ENCODE measurements at regions not wholly inside any gene's neighbourhood (a gene's known extent, or its start where the extent isn't known, plus 50 kb on each side); places are given as distances from the start of the nearest gene placed in this dataset.
"Not testable (repeated sequence)": the region's sequence is repeated elsewhere in the genome, so short reads cannot be mapped to it uniquely, and the experiment has no call there.

GRCh38 chr3:153785901-153786300, 335.3 kb upstream of the ARHGEF26 start:
- H3K9me3 ChIP-seq (ENCODE audit: control insufficient read depth, insufficient read depth, low read length), result no peaks in the 10 kb centered on the region
- no peak overlapping the region for H3K4me3 ChIP-seq (ENCODE audit: low read depth, low read length)
- H3K9ac ChIP-seq (ENCODE audit: low read depth, low read length), result no peak overlapping the region
- no peaks in the 10 kb centered on the region for H3K36me3 ChIP-seq (ENCODE audit: control insufficient read depth, insufficient read depth, low read length)
- H3K27me3 ChIP-seq (ENCODE audit: control insufficient read depth, insufficient read depth, low read length), result no peaks in the 10 kb centered on the region
- H3K4me1 ChIP-seq (ENCODE audit: control insufficient read depth, insufficient read depth, low read length), result peaks cover 6% of the 10 kb centered on the region

- Histone ChIP-seq H3K4me1 (ENCODE audit: control insufficient read depth, insufficient read depth, low read length) (no peaks in the 10 kb centered on the region), H3K27me3 (ENCODE audit: control insufficient read depth, insufficient read depth, low read length) (no peaks in the 10 kb centered on the region), H3K9me3 (ENCODE audit: control insufficient read depth, insufficient read depth, low read length) (no peaks in the 10 kb centered on the region), H3K9ac (ENCODE audit: low read depth, low read length) (no peak overlapping the region), H3K4me3 (ENCODE audit: low read depth, low read length) (no peak overlapping the region), H3K36me3 (ENCODE audit: control insufficient read depth, insufficient read depth, low read length) (no peaks in the 10 kb centered on the region)
Observed at GRCh38 chr3:153789380-153789779, 331.8 kb upstream of the ARHGEF26 start.

GRCh38 chr3:153797056-153797455, 324.1 kb upstream of the ARHGEF26 start:
- not testable (repeated sequence) for H3K4me1 ChIP-seq (ENCODE audit: control insufficient read depth, insufficient read depth, low read length); H3K9me3 ChIP-seq (ENCODE audit: control insufficient read depth, insufficient read depth, low read length); H3K9ac ChIP-seq (ENCODE audit: low read depth, low read length); H3K4me3 ChIP-seq (ENCODE audit: low read depth, low read length); H3K27me3 ChIP-seq (ENCODE audit: control insufficient read depth, insufficient read depth, low read length); H3K36me3 ChIP-seq (ENCODE audit: control insufficient read depth, insufficient read depth, low read length)

- H3K27me3 ChIP-seq (ENCODE audit: control insufficient read depth, insufficient read depth, low read length), result no peaks in the 10 kb centered on the region
- H3K9me3 ChIP-seq (ENCODE audit: control insufficient read depth, insufficient read depth, low read length), result no peaks in the 10 kb centered on the region
- no peaks in the 10 kb centered on the region for H3K36me3 ChIP-seq (ENCODE audit: control insufficient read depth, insufficient read depth, low read length)
- no peak overlapping the region for H3K4me3 ChIP-seq (ENCODE audit: low read depth, low read length)
- H3K4me1 ChIP-seq (ENCODE audit: control insufficient read depth, insufficient read depth, low read length), result no peaks in the 10 kb centered on the region
- no peak overlapping the region for H3K9ac ChIP-seq (ENCODE audit: low read depth, low read length)
Observed at GRCh38 chr3:153809097-153809496, 312.1 kb upstream of the ARHGEF26 start.

- H3K9ac ChIP-seq (ENCODE audit: low read depth, low read length), result no peak overlapping the region
- no peaks in the 10 kb centered on the region for H3K27me3 ChIP-seq (ENCODE audit: control insufficient read depth, insufficient read depth, low read length)
- H3K9me3 ChIP-seq (ENCODE audit: control insufficient read depth, insufficient read depth, low read length), result no peaks in the 10 kb centered on the region
- H3K36me3 ChIP-seq (ENCODE audit: control insufficient read depth, insufficient read depth, low read length), result no peaks in the 10 kb centered on the region
- H3K4me1 ChIP-seq (ENCODE audit: control insufficient read depth, insufficient read depth, low read length), result no peaks in the 10 kb centered on the region
- H3K4me3 ChIP-seq (ENCODE audit: low read depth, low read length), result no peak overlapping the region
Observed at GRCh38 chr3:153818338-153818737, 302.9 kb upstream of the ARHGEF26 start.

- Histone ChIP-seq H3K27me3 (ENCODE audit: control insufficient read depth, insufficient read depth, low read length) (no peaks in the 10 kb centered on the region), H3K4me3 (ENCODE audit: low read depth, low read length) (no peak overlapping the region), H3K9ac (ENCODE audit: low read depth, low read length) (no peak overlapping the region), H3K36me3 (ENCODE audit: control insufficient read depth, insufficient read depth, low read length) (no peaks in the 10 kb centered on the region), H3K9me3 (ENCODE audit: control insufficient read depth, insufficient read depth, low read length) (no peaks in the 10 kb centered on the region), H3K4me1 (ENCODE audit: control insufficient read depth, insufficient read depth, low read length) (no peaks in the 10 kb centered on the region)
Observed at GRCh38 chr3:153820035-153820434, 301.2 kb upstream of the ARHGEF26 start.

GRCh38 chr3:153828346-153828745, 292.8 kb upstream of the ARHGEF26 start:
- not testable (repeated sequence) for H3K36me3 ChIP-seq (ENCODE audit: control insufficient read depth, insufficient read depth, low read length); H3K9me3 ChIP-seq (ENCODE audit: control insufficient read depth, insufficient read depth, low read length); H3K27me3 ChIP-seq (ENCODE audit: control insufficient read depth, insufficient read depth, low read length); H3K9ac ChIP-seq (ENCODE audit: low read depth, low read length); H3K4me1 ChIP-seq (ENCODE audit: control insufficient read depth, insufficient read depth, low read length); H3K4me3 ChIP-seq (ENCODE audit: low read depth, low read length)

- Histone ChIP-seq H3K27me3 (ENCODE audit: control insufficient read depth, insufficient read depth, low read length) (no peaks in the 10 kb centered on the region), H3K4me3 (ENCODE audit: low read depth, low read length) (no peak overlapping the region), H3K36me3 (ENCODE audit: control insufficient read depth, insufficient read depth, low read length) (no peaks in the 10 kb centered on the region), H3K9me3 (ENCODE audit: control insufficient read depth, insufficient read depth, low read length) (no peaks in the 10 kb centered on the region), H3K9ac (ENCODE audit: low read depth, low read length) (no peak overlapping the region), H3K4me1 (ENCODE audit: control insufficient read depth, insufficient read depth, low read length) (no peaks in the 10 kb centered on the region)
Observed at GRCh38 chr3:153829606-153830170, 291.5 kb upstream of the ARHGEF26 start.

- H3K27me3 ChIP-seq (ENCODE audit: control insufficient read depth, insufficient read depth, low read length), result no peaks in the 10 kb centered on the region
- H3K4me1 ChIP-seq (ENCODE audit: control insufficient read depth, insufficient read depth, low read length), result no peaks in the 10 kb centered on the region
- no peaks in the 10 kb centered on the region for H3K9me3 ChIP-seq (ENCODE audit: control insufficient read depth, insufficient read depth, low read length)
- no peak overlapping the region for H3K4me3 ChIP-seq (ENCODE audit: low read depth, low read length)
- H3K9ac ChIP-seq (ENCODE audit: low read depth, low read length), result no peak overlapping the region
- H3K36me3 ChIP-seq (ENCODE audit: control insufficient read depth, insufficient read depth, low read length), result no peaks in the 10 kb centered on the region
Observed at GRCh38 chr3:153830552-153830951, 290.6 kb upstream of the ARHGEF26 start.

- Histone ChIP-seq H3K4me3 (ENCODE audit: low read depth, low read length) (no peak overlapping the region), H3K36me3 (ENCODE audit: control insufficient read depth, insufficient read depth, low read length) (no peaks in the 10 kb centered on the region), H3K9ac (ENCODE audit: low read depth, low read length) (no peak overlapping the region), H3K9me3 (ENCODE audit: control insufficient read depth, insufficient read depth, low read length) (no peaks in the 10 kb centered on the region), H3K27me3 (ENCODE audit: control insufficient read depth, insufficient read depth, low read length) (no peaks in the 10 kb centered on the region), H3K4me1 (ENCODE audit: control insufficient read depth, insufficient read depth, low read length) (no peaks in the 10 kb centered on the region)
Observed at GRCh38 chr3:153835540-153835939, 285.6 kb upstream of the ARHGEF26 start.

- H3K4me1 ChIP-seq (ENCODE audit: control insufficient read depth, insufficient read depth, low read length), result no peaks in the 10 kb centered on the region
- no peaks in the 10 kb centered on the region for H3K36me3 ChIP-seq (ENCODE audit: control insufficient read depth, insufficient read depth, low read length)
- no peaks in the 10 kb centered on the region for H3K27me3 ChIP-seq (ENCODE audit: control insufficient read depth, insufficient read depth, low read length)
- no peak overlapping the region for H3K9ac ChIP-seq (ENCODE audit: low read depth, low read length)
- H3K4me3 ChIP-seq (ENCODE audit: low read depth, low read length), result no peak overlapping the region
- no peaks in the 10 kb centered on the region for H3K9me3 ChIP-seq (ENCODE audit: control insufficient read depth, insufficient read depth, low read length)
Observed at GRCh38 chr3:153840487-153840886, 280.7 kb upstream of the ARHGEF26 start.

- H3K9ac ChIP-seq (ENCODE audit: low read depth, low read length), result no peak overlapping the region
- H3K4me3 ChIP-seq (ENCODE audit: low read depth, low read length), result no peak overlapping the region
- no peaks in the 10 kb centered on the region for H3K4me1 ChIP-seq (ENCODE audit: control insufficient read depth, insufficient read depth, low read length)
Observed at GRCh38 chr3:153843994-153844393, 277.2 kb upstream of the ARHGEF26 start.

More at GRCh38 chr3:153843994-153844393, 277.2 kb upstream of the ARHGEF26 start:
- Histone ChIP-seq H3K36me3 (ENCODE audit: control insufficient read depth, insufficient read depth, low read length) (no peaks in the 10 kb centered on the region), H3K9me3 (ENCODE audit: control insufficient read depth, insufficient read depth, low read length) (no peaks in the 10 kb centered on the region), H3K27me3 (ENCODE audit: control insufficient read depth, insufficient read depth, low read length) (no peaks in the 10 kb centered on the region)
